ENCODE measurements at regions not wholly inside any gene's neighbourhood (a gene's known extent, or its start where the extent isn't known, plus 50 kb on each side); places are given as distances from the start of the nearest gene placed in this dataset.

- intact Hi-C loops (cut with DNase I; ENCODE audit: low total_unique reads) = no loop called here
- H3K4me3 ChIP-seq = no peak overlapping the region
- no peak for DNase-seq
- no peak for ATAC-seq
- in situ Hi-C loops (cut with MboI; ENCODE audit: low sequenced_read_pairs in 4 of 4) = no loop called here
- no peak overlapping the region for H3K27ac ChIP-seq
- no peaks in the 10 kb centered on the region for H3K27me3 ChIP-seq
- H3K36me3 ChIP-seq = no peaks in the 10 kb centered on the region
- no peaks in the 10 kb centered on the region for H3K4me1 ChIP-seq
- TF ChIP-seq POLR2A (IDR thresholded peaks at IDR 0.05) = no peak
- TF ChIP-seq, protein P1, sequence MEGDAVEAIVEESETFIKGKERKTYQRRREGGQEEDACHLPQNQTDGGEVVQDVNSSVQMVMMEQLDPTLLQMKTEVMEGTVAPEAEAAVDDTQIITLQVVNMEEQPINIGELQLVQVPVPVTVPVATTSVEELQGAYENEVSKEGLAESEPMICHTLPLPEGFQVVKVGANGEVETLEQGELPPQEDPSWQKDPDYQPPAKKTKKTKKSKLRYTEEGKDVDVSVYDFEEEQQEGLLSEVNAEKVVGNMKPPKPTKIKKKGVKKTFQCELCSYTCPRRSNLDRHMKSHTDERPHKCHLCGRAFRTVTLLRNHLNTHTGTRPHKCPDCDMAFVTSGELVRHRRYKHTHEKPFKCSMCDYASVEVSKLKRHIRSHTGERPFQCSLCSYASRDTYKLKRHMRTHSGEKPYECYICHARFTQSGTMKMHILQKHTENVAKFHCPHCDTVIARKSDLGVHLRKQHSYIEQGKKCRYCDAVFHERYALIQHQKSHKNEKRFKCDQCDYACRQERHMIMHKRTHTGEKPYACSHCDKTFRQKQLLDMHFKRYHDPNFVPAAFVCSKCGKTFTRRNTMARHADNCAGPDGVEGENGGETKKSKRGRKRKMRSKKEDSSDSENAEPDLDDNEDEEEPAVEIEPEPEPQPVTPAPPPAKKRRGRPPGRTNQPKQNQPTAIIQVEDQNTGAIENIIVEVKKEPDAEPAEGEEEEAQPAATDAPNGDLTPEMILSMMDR (IDR thresholded peaks at IDR 0.05 in 4 of 5, conservative IDR thresholded peaks at IDR 0.05 in 1 of 5) = no peak
- no peaks in the 10 kb centered on the region for H3K9me3 ChIP-seq
These were observed 1024.6 kb downstream of the EFNA5 start for GRCh38 chr5:106646106-106646505.

DNA sequence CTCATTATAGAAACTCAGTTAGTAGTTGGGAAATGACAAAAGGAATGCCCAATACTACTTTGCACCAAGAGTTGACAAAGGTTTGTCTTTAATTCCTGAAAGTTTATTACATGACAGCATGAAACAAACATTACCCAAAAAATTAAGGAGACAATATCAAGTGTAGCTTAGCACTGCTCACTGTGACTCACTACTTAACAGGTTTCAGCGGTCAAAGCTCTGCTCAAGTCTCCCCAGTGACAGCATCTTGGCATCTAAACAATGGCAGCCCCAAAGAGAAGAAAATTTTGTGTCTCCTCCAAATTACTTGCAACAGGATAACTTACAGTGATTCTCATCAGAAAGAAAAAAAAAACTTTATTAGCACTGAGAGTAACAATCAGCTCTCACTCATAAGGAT, 1030.2 kb downstream of the EFNA5 start:
- H3K36me3 ChIP-seq = no peaks in the 10 kb centered on the region
- no peak overlapping the region for H3K4me3 ChIP-seq
- ATAC-seq (no peak), DNase-seq (no peak)
- no peak overlapping the region for H3K27ac ChIP-seq
- intact Hi-C loops (cut with DNase I; ENCODE audit: low total_unique reads) (no loop called here), in situ Hi-C loops (cut with MboI; ENCODE audit: low sequenced_read_pairs in 4 of 4) (no loop called here)
- TF ChIP-seq POLR2A (IDR thresholded peaks at IDR 0.05) = no peak
- TF ChIP-seq, protein P1 (IDR thresholded peaks at IDR 0.05 in 4 of 5, conservative IDR thresholded peaks at IDR 0.05 in 1 of 5) = no peak
- H3K9me3 ChIP-seq = no peaks in the 10 kb centered on the region
- no peaks in the 10 kb centered on the region for H3K27me3 ChIP-seq
- H3K4me1 ChIP-seq = no peaks in the 10 kb centered on the region

DNA sequence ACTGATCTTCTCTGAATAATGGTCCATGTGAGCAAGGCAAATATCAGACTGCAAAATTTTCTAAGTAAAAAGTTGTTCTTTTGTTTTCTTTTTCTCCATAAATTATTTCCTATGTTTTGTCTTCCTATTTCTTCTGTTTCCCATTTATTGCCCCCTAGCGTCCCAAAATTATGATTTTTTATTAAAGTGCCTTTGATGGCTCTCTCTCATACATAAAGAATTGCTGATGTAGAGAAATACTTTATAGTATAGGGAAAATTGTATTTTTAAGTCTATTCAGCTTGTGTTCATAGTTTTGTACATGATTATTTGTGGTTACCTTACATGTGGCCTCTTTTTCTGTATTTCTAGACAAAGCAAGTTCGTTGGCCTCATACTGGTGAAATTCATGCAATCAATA, 1031.2 kb downstream of the EFNA5 start:
- TF ChIP-seq, protein P1 (IDR thresholded peaks at IDR 0.05 in 4 of 5, conservative IDR thresholded peaks at IDR 0.05 in 1 of 5) = no peak
- TF ChIP-seq POLR2A (IDR thresholded peaks at IDR 0.05) = no peak
- DNase-seq (no peak), ATAC-seq (no peak)
- Histone ChIP-seq H3K9me3 (no peaks in the 10 kb centered on the region), H3K36me3 (no peaks in the 10 kb centered on the region), H3K27me3 (no peaks in the 10 kb centered on the region), H3K27ac (no peak overlapping the region), H3K4me3 (no peak overlapping the region), H3K4me1 (no peaks in the 10 kb centered on the region)
- intact Hi-C loops (cut with DNase I; ENCODE audit: low total_unique reads) (no loop called here), in situ Hi-C loops (cut with MboI; ENCODE audit: low sequenced_read_pairs in 4 of 4) (no loop called here)

DNA sequence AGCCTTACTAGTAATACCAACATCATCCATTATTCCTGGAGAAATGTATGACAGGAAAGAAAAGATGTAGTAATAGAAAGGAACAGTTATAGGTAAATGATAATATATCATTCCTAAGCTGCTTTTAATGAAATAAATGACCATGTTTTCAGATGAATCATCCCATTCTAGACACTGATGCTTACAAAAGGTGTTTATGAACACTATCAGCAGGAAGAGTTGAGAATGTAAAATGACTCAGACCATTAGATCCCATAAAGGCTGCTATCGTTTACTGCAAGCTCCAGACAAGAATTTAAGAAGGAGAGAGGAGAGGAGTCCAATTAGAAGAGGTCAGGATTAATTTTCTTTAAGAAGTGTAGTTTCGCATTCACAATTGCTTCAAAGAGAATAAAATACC, 1033.5 kb downstream of the EFNA5 start:
- ATAC-seq (no peak), DNase-seq (no peak)
- Histone ChIP-seq H3K4me3 (no peak overlapping the region), H3K27me3 (no peaks in the 10 kb centered on the region), H3K9me3 (no peaks in the 10 kb centered on the region), H3K36me3 (no peaks in the 10 kb centered on the region), H3K4me1 (no peaks in the 10 kb centered on the region), H3K27ac (no peak overlapping the region)
- in situ Hi-C loops (cut with MboI; ENCODE audit: low sequenced_read_pairs in 4 of 4) (no loop called here), intact Hi-C loops (cut with DNase I; ENCODE audit: low total_unique reads) (no loop called here)
- no peak for TF ChIP-seq POLR2A (IDR thresholded peaks at IDR 0.05)

DNA sequence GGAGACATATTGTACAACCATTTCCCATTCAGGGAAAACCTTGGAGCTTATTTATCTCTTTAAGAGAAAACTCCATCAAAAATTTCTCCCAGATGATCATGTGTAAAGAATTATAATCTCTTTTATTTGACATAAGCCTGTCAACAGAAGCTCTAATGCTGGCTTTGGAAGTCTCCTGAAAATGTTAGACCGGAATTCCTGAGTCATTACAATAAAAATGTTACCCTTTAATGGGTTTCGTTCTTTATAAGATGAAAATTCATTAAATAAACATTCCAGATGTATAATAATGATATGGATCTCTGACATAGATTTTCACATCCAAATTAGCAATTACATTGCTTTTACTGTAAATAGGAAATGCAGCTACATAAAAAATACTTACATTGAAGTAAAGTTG, 1036.4 kb downstream of the EFNA5 start:
- Histone ChIP-seq H3K27me3 (no peaks in the 10 kb centered on the region), H3K4me3 (no peak overlapping the region), H3K9me3 (no peaks in the 10 kb centered on the region), H3K36me3 (no peaks in the 10 kb centered on the region), H3K4me1 (no peaks in the 10 kb centered on the region), H3K27ac (no peak overlapping the region)
- DNase-seq (no peak), ATAC-seq (no peak)
- intact Hi-C loops (cut with DNase I; ENCODE audit: low total_unique reads) = no loop called here
- in situ Hi-C loops (cut with MboI; ENCODE audit: low sequenced_read_pairs in 4 of 4) = no loop called here
- TF ChIP-seq POLR2A (IDR thresholded peaks at IDR 0.05) = no peak
- TF ChIP-seq, protein P1 (IDR thresholded peaks at IDR 0.05 in 4 of 5, conservative IDR thresholded peaks at IDR 0.05 in 1 of 5) = no peak
